ENCODE measurements at regions not wholly inside any gene's neighbourhood (a gene's known extent, or its start where the extent isn't known, plus 50 kb on each side); places are given as distances from the start of the nearest gene placed in this dataset.
"Not testable (repeated sequence)": the region's sequence is repeated elsewhere in the genome, so short reads cannot be mapped to it uniquely, and the experiment has no call there.

GRCh38 chr1:146369940-146370339 lies 141.1 kb upstream of the NOTCH2NLA start:
- H3K4me3 Mint-ChIP-seq, result peak overlapping the region; percentile 73 to 92 (median 86)
- H3K27me3 Mint-ChIP-seq, ATAC-seq, POLR2A ChIA-PET, H3K36me3 Mint-ChIP-seq, H3K9me3 Mint-ChIP-seq: not testable (repeated sequence)
- H3K4me1 Mint-ChIP-seq, result peaks cover 2 to 15% (median 5%) of the 10 kb centered on the region in 4 donors
- peak; percentile 22 to 76 (median 60) for DNase-seq
- peak overlapping the region; percentile 89 to 98 (median 94) for H3K27ac Mint-ChIP-seq

GRCh38 chr1:146355373-146355772 lies 126.6 kb upstream of the NOTCH2NLA start:
- not testable (repeated sequence) for H3K36me3 Mint-ChIP-seq

GRCh38 chr1:146326863-146327262 lies 98.0 kb upstream of the NOTCH2NLA start:
- H3K36me3 Mint-ChIP-seq, H3K4me3 Mint-ChIP-seq, ATAC-seq, H3K4me1 Mint-ChIP-seq, H3K27me3 Mint-ChIP-seq, DNase-seq, POLR2A ChIA-PET, H3K27ac Mint-ChIP-seq, H3K9me3 Mint-ChIP-seq: not testable (repeated sequence)

More at GRCh38 chr1:146355373-146355772, 126.6 kb upstream of the NOTCH2NLA start:
- peak overlapping the region in 3 of 10 donors; percentile 68 to 88 (median 82) for H3K27ac Mint-ChIP-seq
- DNase-seq, POLR2A ChIA-PET, H3K27me3 Mint-ChIP-seq, H3K9me3 Mint-ChIP-seq, ATAC-seq, H3K4me1 Mint-ChIP-seq: not testable (repeated sequence)
- peak overlapping the region in 1 of 10 donors; percentile 52 for H3K4me3 Mint-ChIP-seq

GRCh38 chr1:146324463-146324862 lies 95.6 kb upstream of the NOTCH2NLA start:
- not testable (repeated sequence) for ATAC-seq, H3K4me3 Mint-ChIP-seq, DNase-seq, H3K27ac Mint-ChIP-seq, H3K9me3 Mint-ChIP-seq, H3K27me3 Mint-ChIP-seq, H3K4me1 Mint-ChIP-seq, H3K36me3 Mint-ChIP-seq
- POLR2A ChIA-PET, result interaction anchor here (0.6 kb wide), 1 partner anchor 54 kb away, joined by 3 read pairs; no protein-coding TSS in a partner anchor

GRCh38 chr1:146323302-146323701 lies 94.5 kb upstream of the NOTCH2NLA start:
- H3K36me3 Mint-ChIP-seq, H3K4me3 Mint-ChIP-seq, DNase-seq, ATAC-seq, H3K27ac Mint-ChIP-seq, H3K9me3 Mint-ChIP-seq, H3K4me1 Mint-ChIP-seq, H3K27me3 Mint-ChIP-seq, POLR2A ChIA-PET: not testable (repeated sequence)

GRCh38 chr1:146322893-146323292 lies 94.1 kb upstream of the NOTCH2NLA start:
- H3K36me3 Mint-ChIP-seq, DNase-seq, H3K4me3 Mint-ChIP-seq, POLR2A ChIA-PET, H3K27ac Mint-ChIP-seq, ATAC-seq, H3K9me3 Mint-ChIP-seq, H3K27me3 Mint-ChIP-seq, H3K4me1 Mint-ChIP-seq: not testable (repeated sequence)

- H3K9me3 Mint-ChIP-seq, H3K4me3 Mint-ChIP-seq, DNase-seq, H3K27me3 Mint-ChIP-seq, H3K36me3 Mint-ChIP-seq, ATAC-seq, H3K4me1 Mint-ChIP-seq, POLR2A ChIA-PET, H3K27ac Mint-ChIP-seq: not testable (repeated sequence)
Measured at GRCh38 chr1:146318715-146319114, 89.9 kb upstream of the NOTCH2NLA start.

GRCh38 chr1:146317785-146318184 lies 89.0 kb upstream of the NOTCH2NLA start:
- ATAC-seq, H3K36me3 Mint-ChIP-seq, H3K4me1 Mint-ChIP-seq, POLR2A ChIA-PET, H3K4me3 Mint-ChIP-seq, H3K9me3 Mint-ChIP-seq, DNase-seq, H3K27me3 Mint-ChIP-seq: not testable (repeated sequence)
- H3K27ac Mint-ChIP-seq, result peak overlapping the region in 3 of 10 donors; percentile 14 to 85 (median 40)

- H3K27ac Mint-ChIP-seq, H3K36me3 Mint-ChIP-seq, H3K27me3 Mint-ChIP-seq, POLR2A ChIA-PET, DNase-seq, H3K4me3 Mint-ChIP-seq, H3K4me1 Mint-ChIP-seq, H3K9me3 Mint-ChIP-seq, ATAC-seq: not testable (repeated sequence)
Measured at GRCh38 chr1:146314449-146315246, 85.8 kb upstream of the NOTCH2NLA start.

- H3K27me3 Mint-ChIP-seq, DNase-seq, H3K4me1 Mint-ChIP-seq, H3K36me3 Mint-ChIP-seq, POLR2A ChIA-PET, H3K4me3 Mint-ChIP-seq, H3K9me3 Mint-ChIP-seq, ATAC-seq, H3K27ac Mint-ChIP-seq: not testable (repeated sequence)
Measured at GRCh38 chr1:146310579-146310978, 81.8 kb upstream of the NOTCH2NLA start.

GRCh38 chr1:146309427-146309826 lies 80.6 kb upstream of the NOTCH2NLA start:
- H3K27ac Mint-ChIP-seq, DNase-seq, H3K9me3 Mint-ChIP-seq, H3K27me3 Mint-ChIP-seq, POLR2A ChIA-PET, H3K4me1 Mint-ChIP-seq, H3K4me3 Mint-ChIP-seq, ATAC-seq, H3K36me3 Mint-ChIP-seq: not testable (repeated sequence)

GRCh38 chr1:146308892-146309291 lies 80.1 kb upstream of the NOTCH2NLA start:
- H3K36me3 Mint-ChIP-seq, H3K4me3 Mint-ChIP-seq, DNase-seq, H3K9me3 Mint-ChIP-seq, ATAC-seq, H3K27me3 Mint-ChIP-seq, H3K4me1 Mint-ChIP-seq, POLR2A ChIA-PET, H3K27ac Mint-ChIP-seq: not testable (repeated sequence)

- H3K27ac Mint-ChIP-seq, POLR2A ChIA-PET, H3K4me3 Mint-ChIP-seq, H3K4me1 Mint-ChIP-seq, H3K9me3 Mint-ChIP-seq, DNase-seq, H3K27me3 Mint-ChIP-seq, H3K36me3 Mint-ChIP-seq: not testable (repeated sequence)
- peak; percentile 19 to 24 for ATAC-seq
Measured at GRCh38 chr1:146308152-146308551, 79.3 kb upstream of the NOTCH2NLA start.

- H3K27ac Mint-ChIP-seq, H3K9me3 Mint-ChIP-seq, H3K36me3 Mint-ChIP-seq, DNase-seq, H3K27me3 Mint-ChIP-seq, POLR2A ChIA-PET, H3K4me1 Mint-ChIP-seq, H3K4me3 Mint-ChIP-seq: not testable (repeated sequence)
- peak; percentile 96 to 97 for ATAC-seq
Measured at GRCh38 chr1:146307632-146308031, 78.8 kb upstream of the NOTCH2NLA start.

Data from naive thymus-derived CD8-positive, alpha-beta T cell (primary cell).